Kasumi-1 (cell line): ENCODE measurements at regions not wholly inside any gene's neighbourhood (a gene's known extent, or its start where the extent isn't known, plus 50 kb on each side); places are given as distances from the start of the nearest gene placed in this dataset.

Experiments
- DNase-seq, 2 experiments: peaks; one replicate each; lab custom pipeline; 2025; lab: John Stamatoyannopoulos, UW

- DNase-seq = peak; percentile 11 to 14
Measured at GRCh38 chr3:103056542-103056941, 621.7 kb downstream of the ZPLD1 start.

DNA sequence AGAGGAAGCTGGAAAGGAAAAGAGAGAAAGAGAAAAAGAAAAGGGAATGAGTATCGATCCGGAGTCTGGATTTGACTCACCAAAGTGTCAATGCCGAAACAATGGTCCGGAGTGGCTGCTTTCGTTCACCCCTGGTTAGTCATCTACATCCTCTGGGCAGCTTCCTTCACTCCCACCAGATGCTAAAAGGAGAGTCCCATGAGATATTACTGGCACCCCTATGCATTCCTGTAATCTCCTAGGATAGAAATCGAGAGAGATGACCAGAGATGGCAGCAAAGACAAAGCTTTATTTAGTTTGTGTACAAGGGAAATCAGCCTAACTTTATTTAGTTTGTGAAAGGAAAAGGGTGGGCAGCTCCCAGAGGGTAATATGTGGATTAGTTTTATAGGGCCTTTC is 622.2 kb downstream of the ZPLD1 start:
- no peak for DNase-seq

- DNase-seq = no peak
Measured at GRCh38 chr3:103057487-103057886, 622.7 kb downstream of the ZPLD1 start.

DNA sequence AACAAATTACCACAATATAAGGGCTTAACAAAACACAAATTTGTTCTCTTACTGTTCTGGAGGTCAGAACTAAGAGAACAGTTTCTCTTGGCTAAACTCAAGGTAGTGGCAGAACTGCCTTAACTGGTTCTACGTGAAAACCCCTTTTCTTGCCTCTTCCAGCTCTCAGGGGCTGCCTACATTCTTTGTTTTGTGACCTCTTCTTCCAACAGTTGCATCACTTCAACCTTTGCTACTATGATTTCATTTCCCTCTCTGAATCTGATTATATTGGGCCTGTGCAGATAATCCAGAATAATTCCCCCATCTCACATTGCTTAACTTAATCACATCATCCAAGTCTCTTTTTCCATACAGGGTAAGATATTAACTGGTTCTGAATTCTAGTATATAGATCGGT is 624.6 kb downstream of the ZPLD1 start:
- no peak for DNase-seq

DNA sequence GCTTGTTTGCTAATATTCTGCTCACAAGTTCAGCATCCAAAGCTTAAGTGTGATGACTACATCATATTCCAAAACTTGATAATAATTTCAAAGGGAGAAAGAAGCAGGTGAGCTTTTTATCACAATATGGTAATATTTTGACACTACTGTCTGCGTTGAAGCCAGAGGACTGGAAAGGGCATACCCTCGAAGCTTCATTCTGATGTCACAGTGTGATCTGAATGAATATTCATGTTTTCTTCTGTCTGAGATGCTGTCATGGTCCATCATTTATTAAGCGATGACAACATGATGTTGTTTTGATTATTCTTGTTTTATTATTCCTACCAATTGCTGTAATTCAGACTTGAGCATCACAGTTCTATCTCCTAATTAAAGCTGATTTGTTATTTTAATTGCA is 625.4 kb downstream of the ZPLD1 start:
- DNase-seq = no peak

- no peak for DNase-seq
Measured at GRCh38 chr3:103067963-103068362, 633.1 kb downstream of the ZPLD1 start.

GRCh38 chr3:103075282-103075681 is 640.5 kb downstream of the ZPLD1 start:
- DNase-seq = no peak

DNA sequence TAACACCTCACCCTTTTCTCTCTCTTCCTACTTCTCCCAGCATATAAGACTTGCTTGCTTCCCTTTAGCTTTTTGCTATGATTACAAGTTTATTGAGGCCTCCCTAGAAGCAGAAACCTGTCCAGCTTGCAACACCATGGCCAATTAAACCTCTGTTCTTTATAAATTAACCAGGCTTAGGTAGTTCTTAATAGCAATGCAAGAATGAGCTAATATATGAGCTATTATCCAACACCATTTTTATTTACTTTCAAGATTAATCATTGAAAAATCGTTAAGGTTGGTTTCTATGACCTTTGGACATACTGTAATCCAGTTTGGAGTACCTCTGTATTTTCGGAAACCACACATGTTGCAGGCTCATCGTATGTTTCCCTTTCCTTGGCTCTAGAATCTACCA is 643.1 kb downstream of the ZPLD1 start:
- DNase-seq = no peak

- no peak for DNase-seq
Measured at GRCh38 chr3:103082501-103082900, 647.7 kb downstream of the ZPLD1 start.

DNA sequence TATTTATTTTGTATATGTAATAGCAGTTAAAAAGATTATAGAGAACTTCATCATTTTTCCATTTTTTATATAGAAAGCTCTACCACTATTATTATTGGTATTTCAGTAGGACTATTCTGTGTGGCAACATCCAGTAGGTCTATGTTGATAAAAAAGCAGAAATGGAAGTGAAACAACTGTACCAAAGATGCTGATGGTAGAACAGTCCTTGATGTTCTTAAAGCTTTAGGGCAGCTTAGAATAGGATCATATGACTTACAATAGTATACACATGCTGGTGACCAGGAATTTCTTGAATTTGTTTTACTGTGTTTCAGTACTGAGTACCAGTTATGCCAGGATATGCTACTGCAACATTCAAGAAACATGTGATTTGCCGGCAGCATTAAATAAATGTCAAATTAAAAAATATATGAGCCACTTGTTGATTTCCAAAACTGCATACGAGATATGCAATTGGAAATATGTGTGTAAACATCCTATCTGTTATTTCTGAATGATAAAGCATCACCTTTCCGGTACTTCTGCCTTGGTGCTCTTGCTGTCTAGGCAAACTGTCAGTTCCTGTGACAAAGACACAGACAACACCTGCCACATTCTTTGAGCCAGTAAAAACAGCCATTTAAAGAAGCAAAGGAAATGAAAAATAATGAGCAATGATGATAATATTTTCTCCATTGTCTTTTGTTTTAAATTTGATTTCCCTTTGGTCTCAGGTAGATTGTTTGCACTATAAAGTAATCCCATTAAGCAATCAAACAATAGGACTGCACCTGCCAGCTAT is 649.2 kb downstream of the ZPLD1 start:
- no peak for DNase-seq

DNA sequence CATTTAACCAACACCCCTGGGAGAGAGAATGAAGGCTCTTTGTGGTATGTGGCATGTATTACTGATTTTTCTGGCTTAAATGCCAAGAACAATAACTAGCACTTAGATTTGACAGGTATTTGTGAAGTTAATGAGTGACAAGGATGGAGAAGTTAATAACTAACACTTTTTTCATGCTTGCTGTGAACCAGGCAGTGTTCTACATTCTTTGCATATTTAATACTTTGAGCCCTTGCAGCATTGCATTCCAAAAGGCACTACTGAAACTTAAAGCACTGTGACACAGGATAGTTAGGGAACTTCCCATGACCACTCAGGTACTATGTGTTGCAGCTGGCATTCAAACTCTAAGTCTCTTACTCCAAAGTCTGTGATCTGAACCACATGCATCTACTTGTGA is 650.6 kb downstream of the ZPLD1 start:
- DNase-seq = no peak

GRCh38 chr3:103089758-103090157 is 654.9 kb downstream of the ZPLD1 start:
- no peak for DNase-seq

GRCh38 chr3:103105206-103105605 is 670.4 kb downstream of the ZPLD1 start:
- no peak for DNase-seq

GRCh38 chr3:103112273-103112672 is 677.5 kb downstream of the ZPLD1 start:
- DNase-seq = no peak

GRCh38 chr3:103126115-103126514 is 691.3 kb downstream of the ZPLD1 start:
- no peak for DNase-seq

GRCh38 chr3:103127098-103127630 is 692.3 kb downstream of the ZPLD1 start:
- no peak for DNase-seq

GRCh38 chr3:103127737-103128136 is 692.9 kb downstream of the ZPLD1 start:
- no peak for DNase-seq

DNA sequence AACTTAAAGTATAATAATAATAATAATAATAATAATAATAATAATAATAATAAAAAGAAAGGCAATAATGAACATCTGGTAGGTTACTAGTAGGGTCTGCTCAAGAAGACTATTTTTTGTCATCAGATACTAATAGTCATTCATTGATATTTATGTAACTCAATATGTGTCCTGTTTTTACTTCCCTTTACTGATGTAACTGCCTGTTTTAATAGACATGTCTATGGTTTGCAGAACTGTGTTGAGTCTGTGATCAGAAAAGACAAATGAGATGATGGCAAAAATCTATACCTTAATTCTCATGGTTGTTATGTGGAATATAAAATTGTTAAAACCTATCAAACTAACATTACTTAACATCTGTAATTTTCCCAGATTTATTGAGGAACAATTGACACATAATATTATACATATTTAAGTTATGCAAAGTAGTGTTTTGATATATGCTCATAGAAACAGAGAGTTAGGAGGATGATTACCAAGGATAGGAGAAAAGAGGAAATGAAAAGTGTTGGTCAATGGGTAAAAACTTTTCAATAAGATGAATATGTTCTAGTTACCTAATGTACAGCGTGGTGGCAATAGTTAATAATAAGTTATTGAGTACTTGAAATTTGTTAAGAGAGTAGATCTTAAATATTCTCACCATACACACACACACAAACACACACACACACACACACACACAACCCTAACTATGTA is 699.4 kb downstream of the ZPLD1 start:
- DNase-seq = no peak

- DNase-seq = peak; percentile 22 to 29
Measured at GRCh38 chr3:103136621-103137020, 701.8 kb downstream of the ZPLD1 start.

DNA sequence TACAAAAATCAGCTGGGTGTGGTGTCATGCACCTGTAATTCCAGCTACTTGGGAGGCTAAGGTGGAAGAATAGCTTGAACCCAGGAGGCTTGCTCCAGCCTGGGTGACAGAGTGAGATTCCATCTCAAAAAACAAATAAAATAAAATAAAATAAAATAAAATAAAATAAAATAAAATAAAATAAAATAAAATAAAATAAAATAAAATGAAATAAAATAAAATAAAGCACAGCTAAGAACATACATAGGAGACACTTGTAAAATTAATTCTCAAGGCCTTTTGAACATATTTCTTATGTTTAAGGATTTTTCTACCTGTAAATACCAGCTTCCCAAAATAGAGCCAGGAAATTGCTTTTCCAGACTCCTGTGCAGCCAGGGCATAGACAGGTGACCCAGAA is 703.0 kb downstream of the ZPLD1 start:
- DNase-seq = no peak

DNA sequence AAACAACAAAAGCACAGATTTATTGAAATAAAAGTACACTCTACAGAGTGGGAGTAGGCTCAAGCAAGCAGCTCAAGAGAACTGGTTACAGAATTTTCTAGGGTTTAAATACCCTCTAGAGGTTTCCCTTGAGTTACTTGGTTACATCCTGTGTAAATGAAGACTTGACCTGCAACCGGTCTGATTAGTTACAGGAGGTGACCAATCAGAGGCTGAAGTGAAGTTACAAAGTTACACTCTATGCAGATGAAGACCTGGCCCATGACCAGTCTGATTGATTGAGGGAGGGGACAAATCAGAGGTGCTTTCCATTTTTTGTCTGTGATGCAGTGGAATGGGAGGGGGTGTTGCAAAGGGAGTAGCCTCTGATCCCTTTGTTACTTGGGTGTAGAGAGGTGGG is 723.4 kb downstream of the ZPLD1 start:
- no peak for DNase-seq

DNA sequence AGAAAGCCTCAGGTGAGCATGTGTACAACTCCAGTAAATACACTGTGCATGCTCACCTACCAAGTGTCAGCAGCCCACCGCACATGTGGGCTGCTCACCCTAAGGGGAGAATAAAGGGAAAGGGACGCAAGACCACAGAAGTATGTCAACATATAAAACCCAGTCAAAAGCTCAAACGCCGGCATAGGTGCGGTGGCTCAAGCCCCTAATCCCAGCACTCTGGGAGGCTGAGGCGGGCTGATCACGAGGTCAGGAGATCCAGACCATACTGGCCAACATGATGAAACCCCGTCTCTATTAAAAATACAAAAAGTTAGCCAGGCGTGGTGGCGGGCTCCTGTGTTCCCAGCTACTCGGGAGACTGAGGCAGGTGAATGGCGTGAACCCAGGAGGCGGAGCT is 732.1 kb downstream of the ZPLD1 start:
- DNase-seq = no peak

- no peak for DNase-seq
Measured at GRCh38 chr3:103167850-103168249, 733.0 kb downstream of the ZPLD1 start.
